Lower lobe of right lung (tissue), 2 donors: ENCODE measurements at regions not wholly inside any gene's neighbourhood (a gene's known extent, or its start where the extent isn't known, plus 50 kb on each side); places are given as distances from the start of the nearest gene placed in this dataset.

ENCODE experiments used
- ATAC-seq, 2 donors: fragments of 200-7000 bp; cut with Tn5 transposase; one replicate each; pipeline ENCODE4 v1.9.1; 2020 to 2022; ENCODE audit warnings: mild to moderate bottlenecking in 2 of 2, moderate library complexity in 2 of 2
- DNase-seq: peaks from one replicate; pipeline ENCODE4 v3.0.0-alpha.2; 2020
- H3K27ac ChIP-seq: fragments of 200-600 bp; one replicate; pipeline ENCODE4 v1.8.0; 2022
- H3K27me3 ChIP-seq: fragments of 200-600 bp; one replicate; pipeline ENCODE4 v1.8.0; 2022; ENCODE audit warnings: low read depth
- H3K36me3 ChIP-seq: fragments of 200-600 bp; one replicate; pipeline ENCODE4 v1.8.0; 2022; ENCODE audit warnings: mild to moderate bottlenecking
- H3K4me1 ChIP-seq: fragments of 200-600 bp; one replicate; pipeline ENCODE4 v1.8.0; 2022
- H3K4me3 ChIP-seq: fragments of 200-600 bp; one replicate; pipeline ENCODE4 v1.8.0; 2022; ENCODE audit warnings: mild to moderate bottlenecking
- H3K9me3 ChIP-seq: fragments of 200-600 bp; one replicate; pipeline ENCODE4 v1.8.0; 2022
- intact Hi-C: fragments of 100-400 bp; cut with DNase I; formaldehyde crosslinking; loops from one replicate; pipeline ENCODE4 v1.11.0; 2022
- TF ChIP-seq, protein P1 (sequence below): fragments of 200-600 bp; IDR thresholded peaks from one replicate; pipeline ENCODE4 v1.8.0; 2022; ENCODE audit warnings: antibody characterized with exemption, mild to moderate bottlenecking
- donor health status: DM: no; HTN: yes; CAD: no; lungs with severe emphysema.

DNA sequence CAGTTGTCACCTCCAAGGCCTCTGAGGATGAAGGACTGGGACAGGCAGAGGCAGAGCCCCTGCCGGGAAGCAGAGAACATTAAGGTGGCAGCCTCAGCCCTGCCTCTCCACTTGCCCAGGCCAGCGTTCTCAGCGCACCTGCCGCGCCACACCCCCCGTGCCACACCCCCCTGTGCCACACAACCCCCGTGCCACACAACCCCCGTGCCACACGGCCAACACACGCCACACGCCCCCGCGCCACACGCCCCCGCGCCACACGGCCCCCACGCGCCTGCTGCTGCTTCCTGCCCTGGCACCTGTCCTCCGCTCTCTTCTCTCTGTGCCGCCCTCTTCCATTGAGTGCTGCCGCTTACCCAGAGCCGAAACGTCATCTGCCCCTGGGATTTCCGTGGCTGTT, 58.0 kb upstream of the ZFP42 start:
- Histone ChIP-seq H3K9me3 (no peaks in the 10 kb centered on the region), H3K4me3 (no peak overlapping the region), H3K27ac (no peak overlapping the region), H3K36me3 (no peaks in the 10 kb centered on the region), H3K4me1 (no peaks in the 10 kb centered on the region), H3K27me3 (no peaks in the 10 kb centered on the region)
- TF ChIP-seq, protein P1, sequence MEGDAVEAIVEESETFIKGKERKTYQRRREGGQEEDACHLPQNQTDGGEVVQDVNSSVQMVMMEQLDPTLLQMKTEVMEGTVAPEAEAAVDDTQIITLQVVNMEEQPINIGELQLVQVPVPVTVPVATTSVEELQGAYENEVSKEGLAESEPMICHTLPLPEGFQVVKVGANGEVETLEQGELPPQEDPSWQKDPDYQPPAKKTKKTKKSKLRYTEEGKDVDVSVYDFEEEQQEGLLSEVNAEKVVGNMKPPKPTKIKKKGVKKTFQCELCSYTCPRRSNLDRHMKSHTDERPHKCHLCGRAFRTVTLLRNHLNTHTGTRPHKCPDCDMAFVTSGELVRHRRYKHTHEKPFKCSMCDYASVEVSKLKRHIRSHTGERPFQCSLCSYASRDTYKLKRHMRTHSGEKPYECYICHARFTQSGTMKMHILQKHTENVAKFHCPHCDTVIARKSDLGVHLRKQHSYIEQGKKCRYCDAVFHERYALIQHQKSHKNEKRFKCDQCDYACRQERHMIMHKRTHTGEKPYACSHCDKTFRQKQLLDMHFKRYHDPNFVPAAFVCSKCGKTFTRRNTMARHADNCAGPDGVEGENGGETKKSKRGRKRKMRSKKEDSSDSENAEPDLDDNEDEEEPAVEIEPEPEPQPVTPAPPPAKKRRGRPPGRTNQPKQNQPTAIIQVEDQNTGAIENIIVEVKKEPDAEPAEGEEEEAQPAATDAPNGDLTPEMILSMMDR: no peak
- ATAC-seq: peak in 1 of 2 donors; percentile 47
- no peak for DNase-seq
- intact Hi-C loops: no loop called here

DNA sequence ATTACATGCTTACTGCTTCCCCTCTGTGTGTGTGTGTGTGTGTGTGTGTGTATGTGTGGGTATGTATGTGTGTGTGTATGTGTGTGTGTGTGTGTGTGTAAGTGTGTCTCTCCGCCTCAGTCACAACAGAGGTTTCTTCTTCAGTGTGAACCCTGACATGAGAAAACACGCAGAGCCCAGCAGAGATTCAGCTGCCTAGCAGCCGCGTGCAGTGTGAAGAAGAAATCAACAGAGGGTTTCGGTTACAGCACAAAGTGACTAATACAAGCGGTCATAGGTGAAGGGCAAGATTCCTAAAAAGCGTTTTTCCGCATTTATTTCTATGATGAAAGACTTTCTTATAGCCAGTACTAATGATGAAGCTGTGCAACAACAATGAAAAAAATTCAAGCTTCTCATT, 55.3 kb upstream of the ZFP42 start:
- no peaks in the 10 kb centered on the region for H3K4me1 ChIP-seq
- intact Hi-C loops: no loop called here
- no peak overlapping the region for H3K27ac ChIP-seq
- no peak overlapping the region for H3K4me3 ChIP-seq
- ATAC-seq: no peak
- H3K9me3 ChIP-seq: no peaks in the 10 kb centered on the region
- no peaks in the 10 kb centered on the region for H3K36me3 ChIP-seq
- no peak for DNase-seq
- H3K27me3 ChIP-seq: no peaks in the 10 kb centered on the region
- TF ChIP-seq, protein P1: no peak

DNA sequence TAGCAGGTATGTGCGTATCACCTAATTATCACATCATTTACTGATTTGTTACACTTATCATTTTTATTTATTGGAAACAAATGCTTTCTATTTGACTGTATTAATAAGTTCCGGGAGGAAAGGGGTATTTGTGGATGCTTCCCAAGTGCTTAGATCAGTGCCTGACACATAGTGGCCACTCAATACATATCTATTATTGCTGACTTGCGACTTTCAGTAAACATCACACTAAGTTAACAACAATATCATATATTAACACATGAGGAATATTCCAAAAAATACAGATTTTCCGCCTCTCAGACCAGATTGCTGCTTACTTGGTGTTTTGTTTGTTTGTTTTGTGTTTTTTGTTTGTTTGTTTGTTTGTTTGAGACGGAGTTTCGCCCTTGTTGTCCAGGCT, 52.6 kb upstream of the ZFP42 start:
- TF ChIP-seq, protein P1: no peak
- Histone ChIP-seq H3K27ac (no peak overlapping the region), H3K36me3 (no peaks in the 10 kb centered on the region), H3K27me3 (no peaks in the 10 kb centered on the region), H3K9me3 (no peaks in the 10 kb centered on the region), H3K4me1 (no peaks in the 10 kb centered on the region), H3K4me3 (no peak overlapping the region)
- intact Hi-C loops: no loop called here
- DNase-seq (no peak), ATAC-seq (no peak)

DNA sequence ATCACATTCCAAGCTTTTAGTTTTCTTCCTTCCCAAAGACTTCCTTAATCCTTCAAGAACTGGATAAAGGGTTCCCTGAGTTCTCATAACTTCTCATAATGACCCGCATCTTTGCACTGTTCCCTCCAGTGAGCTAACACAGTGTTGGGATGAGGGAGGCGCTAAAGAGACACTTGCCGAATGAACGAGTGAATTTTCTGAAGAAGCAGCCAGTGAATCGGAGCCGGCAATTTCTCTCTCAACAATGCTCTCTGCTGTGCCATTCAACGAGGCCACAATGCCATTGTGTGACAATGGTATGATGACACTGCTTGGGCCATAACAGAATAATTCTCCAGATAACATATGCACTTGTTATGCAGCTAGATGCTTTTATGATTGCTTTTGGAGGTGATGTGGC, 51.4 kb upstream of the ZFP42 start:
- intact Hi-C loops: no loop called here
- H3K36me3 ChIP-seq: no peaks in the 10 kb centered on the region
- H3K9me3 ChIP-seq: no peaks in the 10 kb centered on the region
- ATAC-seq: no peak
- no peak overlapping the region for H3K4me3 ChIP-seq
- DNase-seq: no peak
- TF ChIP-seq, protein P1: no peak
- no peaks in the 10 kb centered on the region for H3K27me3 ChIP-seq
- no peak overlapping the region for H3K27ac ChIP-seq
- H3K4me1 ChIP-seq: no peaks in the 10 kb centered on the region
